ENCODE measurements at regions not wholly inside any gene's neighbourhood (a gene's known extent, or its start where the extent isn't known, plus 50 kb on each side); places are given as distances from the start of the nearest gene placed in this dataset.

DNA sequence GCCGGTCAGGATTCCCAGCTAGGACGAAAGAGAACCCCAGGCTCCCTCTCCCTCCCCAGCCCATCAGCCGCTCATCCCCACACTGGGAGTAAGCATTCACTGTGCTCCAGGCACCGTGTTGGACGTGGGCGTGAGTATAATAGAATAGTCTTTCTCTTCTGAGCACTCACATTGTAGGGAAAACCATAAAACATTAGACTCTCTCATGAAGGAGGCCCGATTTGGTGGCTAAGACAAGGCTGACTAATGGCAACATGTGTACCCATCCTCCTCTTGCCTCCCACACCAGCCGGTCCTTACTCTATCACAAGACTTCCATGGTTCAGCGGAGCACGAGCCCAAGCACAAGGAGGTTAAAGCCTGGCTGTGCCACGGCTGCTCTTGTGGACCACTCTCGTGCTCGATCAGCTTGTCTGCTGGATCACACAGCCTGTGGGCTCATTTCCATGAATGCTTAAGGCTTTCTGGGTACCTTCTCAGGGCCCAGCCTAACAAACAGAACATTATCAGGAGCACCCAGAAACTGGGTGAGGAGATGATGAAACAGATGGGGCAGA, 540.9 kb upstream of the RAB6C start:
- TF ChIP-seq, protein P1, sequence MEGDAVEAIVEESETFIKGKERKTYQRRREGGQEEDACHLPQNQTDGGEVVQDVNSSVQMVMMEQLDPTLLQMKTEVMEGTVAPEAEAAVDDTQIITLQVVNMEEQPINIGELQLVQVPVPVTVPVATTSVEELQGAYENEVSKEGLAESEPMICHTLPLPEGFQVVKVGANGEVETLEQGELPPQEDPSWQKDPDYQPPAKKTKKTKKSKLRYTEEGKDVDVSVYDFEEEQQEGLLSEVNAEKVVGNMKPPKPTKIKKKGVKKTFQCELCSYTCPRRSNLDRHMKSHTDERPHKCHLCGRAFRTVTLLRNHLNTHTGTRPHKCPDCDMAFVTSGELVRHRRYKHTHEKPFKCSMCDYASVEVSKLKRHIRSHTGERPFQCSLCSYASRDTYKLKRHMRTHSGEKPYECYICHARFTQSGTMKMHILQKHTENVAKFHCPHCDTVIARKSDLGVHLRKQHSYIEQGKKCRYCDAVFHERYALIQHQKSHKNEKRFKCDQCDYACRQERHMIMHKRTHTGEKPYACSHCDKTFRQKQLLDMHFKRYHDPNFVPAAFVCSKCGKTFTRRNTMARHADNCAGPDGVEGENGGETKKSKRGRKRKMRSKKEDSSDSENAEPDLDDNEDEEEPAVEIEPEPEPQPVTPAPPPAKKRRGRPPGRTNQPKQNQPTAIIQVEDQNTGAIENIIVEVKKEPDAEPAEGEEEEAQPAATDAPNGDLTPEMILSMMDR (IDR thresholded peaks at IDR 0.05) = no peak
- H3K4me1 ChIP-seq (ENCODE audit: control insufficient read depth in 1 of 2, insufficient read depth in 1 of 2, low read depth in 1 of 2, low read length in 1 of 2) = no peaks in the 10 kb centered on the region
- no peak overlapping the region for H3K4me3 ChIP-seq (ENCODE audit: low read depth in 1 of 2, low read length in 1 of 2)
- H3K36me3 ChIP-seq = no peaks in the 10 kb centered on the region
- no peaks in the 10 kb centered on the region for H3K9me3 ChIP-seq
- H3K27me3 ChIP-seq = no peaks in the 10 kb centered on the region
- no peak overlapping the region for H3K27ac ChIP-seq

DNA sequence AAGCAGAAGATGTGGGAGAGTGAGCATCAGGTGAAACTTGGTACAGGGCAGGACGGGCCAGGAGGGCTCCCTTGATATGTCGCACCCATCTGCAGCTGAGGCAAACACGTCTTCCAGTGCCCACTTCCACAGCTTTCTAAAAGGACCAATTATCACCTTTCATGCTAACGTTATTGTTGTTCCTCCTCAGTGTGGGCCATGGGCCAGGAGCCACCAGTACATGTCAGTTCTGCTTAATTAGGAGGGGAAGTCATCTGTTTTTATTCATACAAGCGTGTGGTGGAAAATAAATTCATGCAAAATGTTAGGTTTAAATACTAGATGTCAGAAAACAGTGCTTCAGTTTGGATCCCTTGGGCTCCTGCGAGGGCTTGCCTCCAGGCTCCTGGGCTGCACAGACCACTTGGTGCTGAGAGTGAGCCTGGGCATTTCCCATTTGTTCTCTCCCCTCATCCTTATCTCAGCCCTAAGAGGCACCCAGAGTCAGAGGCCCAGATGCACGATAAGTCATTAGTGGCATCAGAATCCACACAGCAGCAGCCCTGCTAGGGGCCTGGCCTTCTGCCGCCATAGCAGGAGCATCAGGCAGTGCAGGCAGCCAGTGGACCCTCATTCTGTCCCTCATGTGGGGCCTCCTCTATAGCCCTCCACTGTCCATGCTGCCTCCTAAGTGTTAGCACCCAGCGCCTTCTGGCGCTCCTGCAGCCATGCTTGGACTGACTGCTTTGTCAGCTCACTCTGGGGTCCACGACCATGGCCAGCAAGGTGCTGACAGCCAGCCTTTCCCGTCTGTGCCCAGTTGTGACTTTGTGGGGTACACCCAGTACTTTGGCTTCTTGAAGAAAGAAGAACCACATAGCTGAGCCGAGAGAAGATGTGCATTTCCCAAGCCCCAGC, 539.8 kb upstream of the RAB6C start:
- Histone ChIP-seq H3K27ac (no peak overlapping the region), H3K9me3 (no peaks in the 10 kb centered on the region), H3K27me3 (no peaks in the 10 kb centered on the region), H3K4me3 (ENCODE audit: low read depth in 1 of 2, low read length in 1 of 2) (no peak overlapping the region), H3K4me1 (ENCODE audit: control insufficient read depth in 1 of 2, insufficient read depth in 1 of 2, low read depth in 1 of 2, low read length in 1 of 2) (no peaks in the 10 kb centered on the region), H3K36me3 (no peaks in the 10 kb centered on the region)
- TF ChIP-seq, protein P1 (IDR thresholded peaks at IDR 0.05) = no peak

DNA sequence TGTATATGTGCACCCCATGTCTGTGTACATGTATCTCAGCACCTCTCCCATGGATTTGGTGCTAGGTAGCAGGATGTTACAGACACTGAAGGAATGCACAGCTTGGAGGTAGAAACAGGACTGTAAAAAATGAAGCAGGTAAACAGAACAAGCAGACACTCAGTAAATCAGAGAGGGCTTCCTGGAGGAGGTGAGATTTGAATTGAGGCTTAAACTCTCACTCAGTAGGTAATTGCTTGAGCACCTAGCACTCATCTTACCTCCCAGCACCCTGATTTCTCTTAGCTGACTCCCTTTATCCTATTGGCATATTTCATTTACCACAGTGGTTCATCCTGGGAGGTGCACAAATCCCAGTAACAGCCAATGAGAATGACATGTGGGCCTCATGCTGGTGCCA, 537.9 kb upstream of the RAB6C start:
- no peak overlapping the region for H3K4me3 ChIP-seq (ENCODE audit: low read depth in 1 of 2, low read length in 1 of 2)
- H3K36me3 ChIP-seq = no peaks in the 10 kb centered on the region
- H3K9me3 ChIP-seq = no peaks in the 10 kb centered on the region
- H3K27me3 ChIP-seq = no peaks in the 10 kb centered on the region
- H3K27ac ChIP-seq = no peak overlapping the region
- H3K4me1 ChIP-seq (ENCODE audit: control insufficient read depth in 1 of 2, insufficient read depth in 1 of 2, low read depth in 1 of 2, low read length in 1 of 2) = no peaks in the 10 kb centered on the region
- TF ChIP-seq, protein P1 (IDR thresholded peaks at IDR 0.05) = no peak

DNA sequence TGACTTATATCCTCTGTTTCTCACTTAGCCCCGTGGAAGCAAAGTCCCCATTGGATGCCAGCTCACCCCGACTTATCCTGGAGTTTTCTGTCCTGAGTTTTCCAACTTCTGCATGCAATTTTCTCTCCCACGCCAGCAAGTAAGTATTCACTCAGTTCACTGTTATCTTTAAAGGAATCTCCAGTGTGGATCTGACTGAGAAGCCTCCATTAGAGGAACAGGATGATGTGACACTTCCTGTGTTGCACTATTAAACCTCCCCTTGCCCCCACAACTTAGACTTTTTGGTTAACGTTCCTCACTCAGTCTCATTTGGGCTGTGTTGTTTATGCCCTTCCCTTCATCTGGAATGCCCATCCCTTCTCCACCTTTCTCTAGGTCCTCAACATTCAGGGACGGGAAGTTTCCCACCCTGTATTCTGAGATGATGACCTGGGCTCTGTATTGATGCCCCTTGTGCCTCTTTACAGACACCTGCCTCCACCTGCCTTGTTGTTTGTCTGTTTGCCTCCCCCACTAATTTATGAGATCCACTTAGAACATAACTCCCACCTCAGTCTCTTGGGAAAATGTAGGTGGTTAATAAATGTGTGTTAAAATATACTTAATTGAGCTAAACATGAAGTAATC, 536.1 kb upstream of the RAB6C start:
- TF ChIP-seq, protein P1 (IDR thresholded peaks at IDR 0.05) = no peak
- no peak overlapping the region for H3K27ac ChIP-seq
- H3K9me3 ChIP-seq = no peaks in the 10 kb centered on the region
- H3K4me3 ChIP-seq (ENCODE audit: low read depth in 1 of 2, low read length in 1 of 2) = no peak overlapping the region
- no peaks in the 10 kb centered on the region for H3K27me3 ChIP-seq
- H3K36me3 ChIP-seq = no peaks in the 10 kb centered on the region
- no peaks in the 10 kb centered on the region for H3K4me1 ChIP-seq (ENCODE audit: control insufficient read depth in 1 of 2, insufficient read depth in 1 of 2, low read depth in 1 of 2, low read length in 1 of 2)

DNA sequence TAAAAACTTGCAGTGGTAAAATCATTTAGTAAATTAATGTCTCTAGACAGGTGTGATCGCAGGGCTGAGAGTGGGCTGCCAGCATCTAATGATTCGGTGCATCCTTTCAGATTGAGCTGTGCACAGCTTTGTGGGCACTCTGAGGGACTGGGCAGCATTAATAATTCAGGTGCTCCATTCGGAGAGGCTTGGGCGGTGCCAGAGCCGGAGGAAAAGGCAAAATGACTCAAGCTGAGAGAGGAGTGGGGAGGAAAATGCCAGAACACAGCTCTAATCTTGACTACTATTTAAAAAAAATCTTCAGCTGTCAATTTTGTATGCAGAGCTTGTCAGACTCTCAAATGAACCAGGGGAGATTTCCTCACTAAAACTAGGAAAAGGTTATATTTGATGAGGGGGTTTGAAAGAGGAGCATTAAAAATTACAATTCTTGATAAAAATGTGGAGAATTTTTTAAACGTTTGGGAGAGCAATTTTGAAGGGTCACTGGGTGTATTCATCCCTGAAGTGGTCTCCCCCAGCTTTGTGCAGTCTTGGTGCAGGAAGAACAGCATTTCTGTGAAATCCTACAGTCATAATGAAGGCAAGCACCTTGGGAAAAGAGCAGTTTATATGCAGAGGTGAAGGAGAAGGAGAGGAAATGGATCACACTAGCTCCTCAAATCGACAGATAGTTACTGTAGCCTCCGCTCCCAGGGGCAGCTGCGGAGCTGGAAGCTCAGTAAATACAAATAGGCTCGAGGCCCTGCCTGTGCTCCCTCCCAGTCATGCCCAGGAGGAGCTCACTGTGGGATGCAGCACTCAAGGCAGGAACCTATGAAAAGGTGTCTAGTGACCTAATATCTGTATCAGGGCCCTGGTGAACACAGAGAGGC, 535.4 kb upstream of the RAB6C start:
- no peak overlapping the region for H3K4me3 ChIP-seq (ENCODE audit: low read depth in 1 of 2, low read length in 1 of 2)
- no peaks in the 10 kb centered on the region for H3K4me1 ChIP-seq (ENCODE audit: control insufficient read depth in 1 of 2, insufficient read depth in 1 of 2, low read depth in 1 of 2, low read length in 1 of 2)
- H3K36me3 ChIP-seq = no peaks in the 10 kb centered on the region
- no peaks in the 10 kb centered on the region for H3K27me3 ChIP-seq
- TF ChIP-seq, protein P1 (IDR thresholded peaks at IDR 0.05) = no peak
- no peaks in the 10 kb centered on the region for H3K9me3 ChIP-seq
- H3K27ac ChIP-seq = no peak overlapping the region
